Mesenchymal stem cell (in vitro differentiated cells and primary cell): ENCODE measurements at regions not wholly inside any gene's neighbourhood (a gene's known extent, or its start where the extent isn't known, plus 50 kb on each side); places are given as distances from the start of the nearest gene placed in this dataset.
A peak's percentile ranks its signal among the peaks of the same experiment; 100 is the strongest.

ENCODE experiments used
- DNase-seq: peaks from one replicate; pipeline ENCODE4 v3.0.0-alpha.2; 2013
- H2AFZ ChIP-seq: one replicate; pipeline ENCODE4 v1.6.1; 2013; ENCODE audit warnings: low read depth, mild to moderate bottlenecking, control low read depth, inconsistent platforms, low read length, moderate library complexity
- H2AK5ac ChIP-seq: 2 replicates; pipeline ENCODE4 v1.6.1; 2013; ENCODE audit warnings: low read length, moderate library complexity, mild to moderate bottlenecking, inconsistent platforms; ENCODE audit not compliant: severe bottlenecking
- H2BK120ac ChIP-seq: one replicate; pipeline ENCODE4 v1.6.1; 2013; ENCODE audit warnings: low read depth, mild to moderate bottlenecking, inconsistent platforms, low read length, moderate library complexity
- H2BK12ac ChIP-seq, 2 experiments: one replicate each; pipeline ENCODE4 v1.6.1; 2013; ENCODE audit warnings: inconsistent platforms in 2 of 2, low read length in 2 of 2, mild to moderate bottlenecking in 2 of 2, moderate library complexity in 2 of 2, control low read depth in 1 of 2
- H2BK15ac ChIP-seq: one replicate; pipeline ENCODE4 v1.6.1; 2013; ENCODE audit warnings: mild to moderate bottlenecking, low read depth, inconsistent platforms; ENCODE audit not compliant: poor library complexity, severe bottlenecking
- H2BK5ac ChIP-seq: 2 replicates; pipeline ENCODE4 v1.6.1; 2013; ENCODE audit warnings: low read depth, mild to moderate bottlenecking, low read length, control low read depth, inconsistent platforms; ENCODE audit not compliant: poor library complexity, severe bottlenecking
- H3K14ac ChIP-seq, 2 experiments: one replicate each; pipeline ENCODE4 v1.6.1; 2013; ENCODE audit warnings: inconsistent platforms in 2 of 2, low read length in 2 of 2, control low read depth in 1 of 2, mild to moderate bottlenecking in 1 of 2, moderate library complexity in 1 of 2
- H3K18ac ChIP-seq, 2 experiments: one replicate each; pipeline ENCODE4 v1.6.1; 2013; ENCODE audit warnings: inconsistent platforms in 2 of 2, low read length in 2 of 2, control low read depth in 1 of 2, low read depth in 1 of 2, mild to moderate bottlenecking in 1 of 2
- H3K23ac ChIP-seq, 2 experiments: one replicate each; pipeline ENCODE4 v1.6.1; 2013; ENCODE audit warnings: inconsistent platforms in 2 of 2, low read length in 2 of 2, mild to moderate bottlenecking in 2 of 2, moderate library complexity in 2 of 2, control low read depth in 1 of 2
- H3K27ac ChIP-seq: 2 replicates; pipeline ENCODE4 v1.5.1; 2013; ENCODE audit warnings: mild to moderate bottlenecking, moderate library complexity, low read length, control low read depth, inconsistent platforms; ENCODE audit not compliant: poor library complexity, severe bottlenecking
- H3K27me3 ChIP-seq, 2 experiments: 2 replicates each; pipeline versions ENCODE4 v1.6.1 to v1.7.0; 2013; ENCODE audit warnings: low read length in 2 of 2, mild to moderate bottlenecking in 2 of 2, moderate library complexity in 2 of 2, control low read depth in 1 of 2, inconsistent platforms in 1 of 2; ENCODE audit not compliant: control insufficient read depth in 1 of 2, insufficient read depth in 1 of 2
- H3K36me3 ChIP-seq, 2 experiments: 2 replicates each; pipeline versions ENCODE4 v1.6.1 to v1.7.0; 2013; ENCODE audit warnings: low read length in 2 of 2, control low read depth in 1 of 2, inconsistent platforms in 1 of 2, low read depth in 1 of 2, mild to moderate bottlenecking in 1 of 2; ENCODE audit not compliant: insufficient read depth in 2 of 2, control insufficient read depth in 1 of 2
- H3K4ac ChIP-seq, 2 experiments: one replicate each; pipeline ENCODE4 v1.6.1; 2013; ENCODE audit warnings: inconsistent platforms in 2 of 2, low read length in 2 of 2, mild to moderate bottlenecking in 2 of 2, moderate library complexity in 2 of 2, control low read depth in 1 of 2, low read depth in 1 of 2
- H3K4me1 ChIP-seq: 2 replicates; pipeline ENCODE4 v1.6.1; 2013; ENCODE audit warnings: low read depth, low read length, control low read depth; ENCODE audit not compliant: control insufficient read depth, insufficient read depth
- H3K4me2 ChIP-seq: 2 replicates; pipeline ENCODE4 v1.6.1; 2013; ENCODE audit warnings: low read length, mild to moderate bottlenecking, inconsistent platforms; ENCODE audit not compliant: poor library complexity, severe bottlenecking
- H3K4me3 ChIP-seq, 2 experiments: 2 replicates each; pipeline versions ENCODE4 v1.5.1 to v1.7.0; 2013; ENCODE audit warnings: low read length in 2 of 2, mild to moderate bottlenecking in 2 of 2, control low read depth in 1 of 2, low read depth in 1 of 2; ENCODE audit not compliant: insufficient read depth in 1 of 2
- H3K79me1 ChIP-seq: replicated peaks from 2 replicates; pipeline ENCODE4 v1.6.1; 2013; ENCODE audit warnings: mild to moderate bottlenecking, control low read depth, low read length, inconsistent platforms; ENCODE audit not compliant: poor library complexity, severe bottlenecking
- H3K9ac ChIP-seq: 2 replicates; pipeline ENCODE4 v1.7.0; 2013; ENCODE audit warnings: mild to moderate bottlenecking, low read length, moderate library complexity
- H3K9me3 ChIP-seq: 2 replicates; pipeline ENCODE4 v1.7.0; 2013; ENCODE audit warnings: mild to moderate bottlenecking, low read length; ENCODE audit not compliant: control insufficient read depth
- H4K8ac ChIP-seq: one replicate; pipeline ENCODE4 v1.6.1; 2013; ENCODE audit warnings: inconsistent platforms, mild to moderate bottlenecking, low read length, moderate library complexity
- H4K91ac ChIP-seq: one replicate; pipeline ENCODE4 v1.6.1; 2013; ENCODE audit warnings: mild to moderate bottlenecking, low read length, inconsistent platforms
- WGBS: methylation state at CpG from one replicate; pipeline ENCODE4 v1.1.7; 2013; ENCODE audit warnings: mixed read lengths; 5-methylcytosine and 5-hydroxymethylcytosine counted together

GRCh38 chr11:116110802-116111201 is 606.6 kb upstream of the CADM1 start:
- H2BK120ac ChIP-seq = no peak overlapping the region
- H3K9ac ChIP-seq = no peak overlapping the region
- DNase-seq = no peak
- no peak overlapping the region for H3K4me2 ChIP-seq
- no peak overlapping the region for H4K8ac ChIP-seq
- no peak overlapping the region for H4K91ac ChIP-seq
- 78% methylated on average over 1 of the region's 1 CpG for WGBS
- H3K14ac ChIP-seq = no peak overlapping the region
- no peaks in the 10 kb centered on the region for H3K36me3 ChIP-seq
- H3K23ac ChIP-seq = no peak overlapping the region
- H3K4me1 ChIP-seq = peaks cover 4% of the 10 kb centered on the region
- peaks cover 2% of the 10 kb centered on the region for H3K9me3 ChIP-seq
- no peak overlapping the region for H2BK15ac ChIP-seq
- no peak overlapping the region for H3K27ac ChIP-seq
- H3K27me3 ChIP-seq = peaks cover 2 to 22% of the 10 kb centered on the region in 2 experiments
- H3K18ac ChIP-seq = no peak overlapping the region
- H2AK5ac ChIP-seq = no peak overlapping the region
- no peak overlapping the region for H2BK5ac ChIP-seq
- no peak overlapping the region for H2BK12ac ChIP-seq
- H3K4ac ChIP-seq = no peak overlapping the region
- no peaks in the 10 kb centered on the region for H3K79me1 ChIP-seq
- H2AFZ ChIP-seq = no peak overlapping the region
- H3K4me3 ChIP-seq = no peak overlapping the region

GRCh38 chr11:116110356-116110755 is 606.1 kb upstream of the CADM1 start:
- Histone ChIP-seq H2BK15ac (no peak overlapping the region), H3K4me1 (peaks cover 4% of the 10 kb centered on the region), H3K4ac (no peak overlapping the region), H2BK12ac (no peak overlapping the region), H3K23ac (no peak overlapping the region), H2AK5ac (no peak overlapping the region), H3K36me3 (no peaks in the 10 kb centered on the region), H3K14ac (no peak overlapping the region), H3K9me3 (peaks cover 2% of the 10 kb centered on the region), H3K27ac (no peak overlapping the region), H3K9ac (no peak overlapping the region), H2BK120ac (no peak overlapping the region), H4K91ac (no peak overlapping the region), H4K8ac (no peak overlapping the region), H3K27me3 (peaks cover 2 to 22% of the 10 kb centered on the region in 2 experiments), H3K79me1 (no peaks in the 10 kb centered on the region), H3K18ac (no peak overlapping the region), H2BK5ac (no peak overlapping the region), H3K4me3 (no peak overlapping the region), H2AFZ (no peak overlapping the region), H3K4me2 (no peak overlapping the region)
- WGBS = 76% methylated on average over 1 of the region's 1 CpG
- no peak for DNase-seq

GRCh38 chr11:116109228-116109627 is 605.0 kb upstream of the CADM1 start:
- Histone ChIP-seq H2AK5ac (no peak overlapping the region), H3K4me3 (no peak overlapping the region), H2AFZ (no peak overlapping the region), H3K23ac (no peak overlapping the region), H4K91ac (no peak overlapping the region), H2BK15ac (no peak overlapping the region), H2BK120ac (no peak overlapping the region), H3K36me3 (no peaks in the 10 kb centered on the region), H3K27ac (no peak overlapping the region), H3K4ac (no peak overlapping the region), H3K4me2 (no peak overlapping the region), H2BK5ac (no peak overlapping the region), H2BK12ac (no peak overlapping the region), H3K27me3 (peaks cover 2 to 22% of the 10 kb centered on the region in 2 experiments), H3K4me1 (peaks cover 4% of the 10 kb centered on the region), H3K14ac (no peak overlapping the region), H3K79me1 (no peaks in the 10 kb centered on the region), H4K8ac (no peak overlapping the region), H3K9me3 (peaks cover 2% of the 10 kb centered on the region), H3K9ac (no peak overlapping the region), H3K18ac (no peak overlapping the region)
- DNase-seq = peak; percentile 6
- WGBS = 35% methylated on average over 2 of the region's 5 CpGs

- Histone ChIP-seq H3K14ac (no peak overlapping the region), H2AFZ (no peak overlapping the region), H3K27ac (no peak overlapping the region), H3K4me1 (peaks cover 4% of the 10 kb centered on the region), H3K23ac (no peak overlapping the region), H3K9ac (no peak overlapping the region), H3K18ac (no peak overlapping the region), H2BK15ac (no peak overlapping the region), H2AK5ac (no peak overlapping the region), H3K36me3 (no peaks in the 10 kb centered on the region), H2BK120ac (no peak overlapping the region), H3K9me3 (peaks cover 1% of the 10 kb centered on the region), H3K4me3 (no peak overlapping the region), H3K4ac (no peak overlapping the region), H2BK12ac (no peak overlapping the region), H4K8ac (no peak overlapping the region), H4K91ac (no peak overlapping the region), H3K79me1 (no peaks in the 10 kb centered on the region), H3K27me3 (peaks cover 2 to 20% of the 10 kb centered on the region in 2 experiments), H3K4me2 (no peak overlapping the region), H2BK5ac (no peak overlapping the region)
- DNase-seq = no peak
- 45% methylated on average over 2 of the region's 2 CpGs for WGBS
Measured at GRCh38 chr11:116108161-116108560, 603.9 kb upstream of the CADM1 start.
